ENCODE measurements at regions not wholly inside any gene's neighbourhood (a gene's known extent, or its start where the extent isn't known, plus 50 kb on each side); places are given as distances from the start of the nearest gene placed in this dataset.

DNA sequence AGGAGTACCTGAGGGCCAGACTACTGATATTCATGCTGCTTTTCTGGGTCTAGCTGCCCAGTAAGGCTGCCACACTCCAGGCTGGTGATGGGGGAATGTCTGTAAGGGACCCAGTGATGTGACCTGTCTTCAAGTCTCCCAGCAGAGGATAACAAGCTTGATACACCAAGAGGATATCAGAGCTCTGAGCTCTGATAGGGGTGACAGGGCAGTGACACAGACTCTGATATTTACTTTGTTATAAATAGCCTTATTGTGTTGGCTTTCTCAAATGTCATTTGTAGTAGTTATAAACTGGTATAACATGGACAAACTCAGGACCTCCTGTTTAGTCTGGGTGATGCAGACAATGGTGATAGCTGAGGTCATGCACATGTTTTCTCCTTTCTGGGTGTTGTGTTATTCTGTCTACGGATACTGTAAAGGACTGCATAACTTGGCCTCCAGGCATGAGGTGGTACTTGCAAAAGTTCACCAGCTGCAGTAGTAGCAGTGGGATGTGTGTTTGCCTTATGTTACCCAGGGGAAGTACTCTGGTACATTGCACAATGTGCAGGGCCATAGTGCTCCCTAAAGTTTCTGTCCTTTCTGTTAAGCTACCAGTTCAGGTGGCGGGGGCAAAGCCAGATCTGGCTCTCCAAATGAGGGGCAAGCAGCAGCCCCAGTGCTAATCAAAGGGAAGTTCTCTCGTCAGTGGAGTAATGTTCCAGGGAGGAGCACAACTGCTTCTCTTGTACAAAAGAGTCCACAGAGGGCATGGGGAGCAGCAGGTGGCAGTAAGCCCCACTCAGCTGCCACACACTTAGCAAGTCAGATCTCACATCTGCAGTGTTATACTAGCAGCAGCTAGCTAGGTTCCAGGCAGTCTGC, 812.2 kb downstream of the JRKL start:
- DNase-seq: no peak

DNA sequence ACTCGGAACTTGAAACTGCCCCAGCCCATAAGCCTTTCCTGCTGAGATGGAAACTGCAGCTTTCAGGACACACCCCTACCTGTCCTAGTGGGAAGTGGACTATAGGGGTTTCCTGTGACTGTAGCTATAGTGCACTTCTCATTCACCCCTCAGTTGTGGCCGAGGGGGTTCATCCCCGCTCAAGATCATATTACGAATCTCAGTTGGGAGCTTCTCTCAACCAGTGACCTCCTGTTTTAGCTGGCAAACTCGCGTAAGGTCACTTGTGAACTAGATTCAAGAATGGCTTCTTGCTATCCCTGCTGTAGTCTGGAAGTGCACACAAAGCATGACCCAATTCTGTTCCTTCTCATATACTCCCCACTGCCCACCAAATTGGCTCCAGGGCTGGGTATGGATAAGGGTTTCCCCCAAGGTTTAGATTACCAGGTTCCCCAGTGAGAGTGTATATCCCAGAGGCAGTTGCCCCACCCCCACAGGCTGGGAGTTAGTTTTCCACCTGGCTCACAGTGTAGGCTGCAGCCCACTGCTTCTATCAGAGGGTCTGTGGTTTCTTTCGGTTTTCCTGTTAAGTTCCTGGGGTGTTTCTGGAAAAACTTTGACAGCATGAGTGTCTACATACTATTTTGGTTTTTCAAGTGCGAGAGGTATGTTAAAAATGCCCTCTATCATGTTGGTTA, 812.9 kb downstream of the JRKL start:
- DNase-seq: no peak

DNA sequence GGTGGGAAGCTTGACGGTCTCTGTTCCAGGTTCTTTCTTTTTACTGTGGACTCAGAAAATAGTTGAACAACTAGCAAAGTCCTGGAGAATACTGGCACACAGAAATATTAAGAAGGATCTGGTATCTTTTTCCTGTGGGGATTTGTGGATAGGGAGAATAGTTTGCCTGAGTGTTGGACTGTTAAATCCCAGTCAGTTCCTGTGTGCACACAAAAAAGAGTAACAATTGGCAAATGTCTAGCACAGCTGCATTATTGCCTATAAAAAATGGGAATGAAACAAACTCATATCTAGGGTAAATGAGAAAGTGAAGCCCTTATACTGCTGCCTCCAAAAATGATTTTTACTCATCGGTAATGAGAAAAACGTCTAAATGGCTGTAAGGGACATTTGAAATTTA, 828.2 kb downstream of the JRKL start:
- DNase-seq: no peak

GRCh38 chr11:97223647-97224046, 833.8 kb downstream of the JRKL start:
- DNase-seq: no peak

DNA sequence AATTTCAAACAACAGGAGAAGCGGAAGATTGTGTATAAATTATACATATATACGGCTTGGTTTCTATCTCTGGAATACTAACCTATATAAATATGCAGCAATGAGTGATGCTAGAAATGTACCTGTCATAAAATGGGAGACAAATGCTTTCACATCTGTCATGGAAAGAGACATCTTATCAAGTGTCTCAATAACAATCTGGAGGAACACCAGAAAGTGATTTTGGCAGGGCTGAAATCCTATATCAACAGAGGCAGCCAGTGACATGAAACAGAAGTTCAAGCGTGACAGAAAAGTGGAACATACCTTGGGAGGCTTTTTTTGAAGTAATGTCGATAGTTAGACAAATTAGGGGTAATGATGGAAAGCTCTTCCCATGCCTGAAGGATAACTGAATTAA, 834.6 kb downstream of the JRKL start:
- DNase-seq: no peak

- no peak for DNase-seq
Observed at GRCh38 chr11:97225794-97226193, 836.0 kb downstream of the JRKL start.

DNA sequence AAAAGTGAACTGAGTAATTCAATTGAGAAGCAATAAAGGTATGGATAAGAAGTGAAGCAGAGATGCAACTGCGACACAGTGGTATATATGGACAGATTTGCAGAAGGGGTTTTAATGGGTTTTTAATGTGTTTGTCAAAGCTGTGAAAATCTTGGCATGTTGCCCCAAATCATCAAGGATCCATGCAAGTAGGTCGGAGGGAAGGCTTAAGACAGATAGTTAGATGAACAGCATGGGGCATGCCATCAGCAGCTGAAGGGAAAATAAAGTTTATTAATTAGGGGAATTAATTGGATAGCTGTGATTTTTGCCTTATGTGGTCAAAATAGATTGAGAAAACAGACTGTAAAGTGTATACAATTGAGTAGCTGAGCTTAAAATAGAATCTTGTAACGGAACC, 840.1 kb downstream of the JRKL start:
- DNase-seq: no peak

DNA sequence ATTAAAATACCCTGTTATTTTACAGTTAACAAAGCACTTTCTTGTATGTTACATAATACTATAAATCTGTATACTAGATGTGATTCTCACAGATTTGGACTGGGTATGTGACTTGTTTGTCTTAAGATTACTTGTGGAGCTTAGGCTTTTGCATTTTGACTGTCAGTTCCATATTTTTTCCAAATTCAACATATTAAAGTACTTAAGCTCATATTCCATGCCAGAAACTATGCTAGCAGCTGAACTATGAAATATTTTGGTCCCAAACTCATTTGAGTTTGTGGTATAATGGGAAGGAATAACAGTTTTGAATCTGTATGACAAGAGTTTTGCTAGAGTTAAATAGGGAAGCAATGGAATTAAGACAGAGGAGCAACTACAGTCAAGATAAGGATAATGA, 841.4 kb downstream of the JRKL start:
- no peak for DNase-seq

- no peak for DNase-seq
Observed at GRCh38 chr11:97234016-97234415, 844.2 kb downstream of the JRKL start.

DNA sequence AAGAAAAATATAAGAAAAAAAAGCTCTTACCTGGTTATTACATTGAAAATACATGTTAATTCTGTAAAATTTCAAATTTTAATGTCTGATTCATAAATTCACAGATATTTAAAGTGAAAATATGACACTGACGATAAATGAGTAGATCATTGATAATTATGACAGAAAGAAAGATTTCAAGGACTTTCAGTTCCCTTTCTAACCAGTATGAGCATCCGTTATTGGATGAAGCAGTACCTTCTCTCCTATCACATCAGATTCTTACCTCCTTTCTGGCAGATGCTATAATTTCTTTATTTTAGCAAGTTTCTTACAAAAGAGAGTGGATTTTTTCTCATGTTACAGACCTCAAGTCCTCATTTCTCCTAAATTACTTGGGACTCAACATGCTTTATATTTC, 847.3 kb downstream of the JRKL start:
- no peak for DNase-seq

DNA sequence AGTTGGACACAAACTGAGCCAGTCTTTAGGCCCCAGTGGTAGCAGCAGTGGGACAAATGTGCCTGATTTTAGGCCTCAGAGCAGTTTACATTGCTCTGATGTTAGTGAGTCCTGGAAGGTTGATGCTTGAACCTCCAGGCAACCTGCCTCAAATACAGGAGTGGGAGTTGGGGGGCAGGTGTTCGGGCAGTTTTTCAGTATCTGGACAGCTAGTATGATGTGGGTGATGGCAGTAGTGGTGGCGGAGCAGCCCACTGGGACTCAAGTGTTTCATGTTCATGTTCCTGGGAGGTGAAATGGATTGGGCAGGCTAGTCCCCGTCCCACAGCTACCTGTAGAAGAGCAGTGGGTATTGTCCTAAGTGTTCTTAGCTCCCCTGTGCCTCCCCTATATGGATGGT, 857.8 kb downstream of the JRKL start:
- DNase-seq: no peak

DNA sequence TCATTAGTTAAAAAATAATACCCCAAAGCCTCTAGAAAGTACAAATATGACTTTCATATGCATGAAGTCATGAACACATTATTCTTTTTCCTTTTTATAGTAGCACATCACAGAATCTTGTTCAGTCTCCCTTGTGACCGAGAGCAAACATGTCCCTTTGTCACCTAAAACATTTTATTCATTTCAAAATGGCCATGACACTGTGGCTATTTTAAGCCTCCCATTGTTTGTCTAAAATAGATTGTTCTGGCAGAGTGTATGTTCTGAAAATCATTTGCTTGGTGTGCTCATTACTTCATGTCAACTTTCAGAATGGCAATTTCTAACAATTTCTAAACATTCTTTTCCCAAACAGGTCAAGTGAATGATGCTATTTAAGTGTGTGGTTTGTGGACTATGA, 865.0 kb downstream of the JRKL start:
- DNase-seq: no peak

DNA sequence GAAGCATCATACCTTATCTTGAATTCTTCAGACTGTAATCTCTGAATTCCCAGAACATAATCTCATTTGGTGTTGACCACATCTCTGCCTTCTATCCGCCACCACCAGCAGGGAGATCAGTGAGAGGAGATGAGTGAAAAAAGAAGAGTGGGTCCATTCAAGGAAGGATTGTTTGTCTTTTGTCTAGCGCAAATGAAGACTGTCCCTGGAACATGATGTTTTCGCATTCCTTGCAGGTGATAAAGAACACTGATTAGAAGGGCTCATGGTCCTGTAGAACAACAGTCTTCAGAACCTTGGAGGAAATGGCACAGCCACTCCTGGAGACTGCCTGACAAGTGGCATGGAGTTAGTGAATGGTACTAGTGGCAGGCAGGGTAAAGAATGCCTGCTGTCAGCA, 869.6 kb downstream of the JRKL start:
- no peak for DNase-seq

GRCh38 chr11:97259884-97260283, 870.1 kb downstream of the JRKL start:
- no peak for DNase-seq

DNA sequence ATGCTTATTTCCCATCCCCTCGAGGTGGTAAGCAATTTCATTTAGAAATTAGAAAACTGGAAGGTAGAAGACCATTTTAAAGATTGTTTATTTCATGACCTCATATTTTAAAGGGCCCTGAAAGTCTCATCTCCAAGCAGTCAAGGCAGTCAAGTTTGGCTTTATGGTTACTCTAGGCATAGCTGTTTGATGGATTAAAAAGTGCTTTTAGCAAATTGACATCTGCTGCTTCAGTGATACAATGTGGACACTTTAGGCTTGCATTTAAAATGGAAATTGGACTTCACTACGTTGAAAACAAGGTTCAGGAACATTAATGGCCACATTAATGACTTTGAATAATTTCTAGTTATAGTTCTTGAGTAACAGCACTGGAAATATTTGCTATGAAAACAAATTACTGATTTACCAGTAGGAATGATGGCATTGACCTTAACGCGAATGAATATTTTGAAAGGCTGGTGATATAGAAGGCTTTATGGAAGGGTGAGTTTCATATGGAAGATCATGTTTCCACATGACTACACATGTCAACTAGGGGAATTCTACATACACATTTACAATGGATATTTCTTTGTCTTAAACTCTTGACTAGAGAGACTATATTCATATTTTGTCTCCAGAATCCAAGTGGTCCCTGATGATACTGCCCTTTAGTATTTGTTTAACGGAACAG, 873.5 kb downstream of the JRKL start:
- DNase-seq: no peak

DNA sequence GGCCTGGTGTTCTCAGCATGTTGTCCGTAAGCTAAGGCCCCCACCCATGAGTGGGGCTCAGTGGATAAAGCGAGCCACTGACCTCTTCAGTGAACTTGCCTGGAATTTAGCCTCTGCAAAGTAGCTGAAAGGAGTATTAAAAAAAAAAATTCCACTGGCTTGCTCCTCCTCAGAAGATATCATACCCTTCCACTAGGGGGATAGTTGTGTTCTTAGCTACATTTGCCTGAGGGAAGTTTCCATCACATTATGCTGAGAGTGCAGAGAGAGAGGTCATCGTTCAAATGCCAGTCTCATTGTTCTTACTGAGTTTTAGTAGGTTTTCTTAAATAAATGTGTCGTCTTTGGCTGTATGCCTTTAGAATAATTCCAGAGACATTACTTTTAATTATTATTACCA, 879.7 kb downstream of the JRKL start:
- DNase-seq: no peak

DNA sequence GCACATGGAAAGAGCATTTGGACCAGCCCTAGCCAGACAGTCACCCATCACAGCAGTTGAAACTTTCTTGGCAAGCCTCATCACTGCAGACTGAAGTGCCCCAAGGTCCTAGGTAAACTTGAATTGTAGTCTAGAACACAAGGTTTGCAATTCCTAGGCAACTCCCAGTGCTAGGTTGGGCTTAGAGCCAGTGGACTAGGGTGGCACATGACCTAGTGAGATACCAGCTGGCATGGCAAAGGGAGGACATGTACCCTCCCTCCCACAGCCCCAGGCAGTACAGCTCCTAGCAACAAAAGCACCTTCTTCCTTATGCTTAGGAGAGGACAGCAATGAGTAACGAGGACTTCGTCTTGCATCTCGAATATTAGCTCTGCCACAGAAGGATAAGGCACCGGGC, 889.5 kb downstream of the JRKL start:
- DNase-seq: no peak

DNA sequence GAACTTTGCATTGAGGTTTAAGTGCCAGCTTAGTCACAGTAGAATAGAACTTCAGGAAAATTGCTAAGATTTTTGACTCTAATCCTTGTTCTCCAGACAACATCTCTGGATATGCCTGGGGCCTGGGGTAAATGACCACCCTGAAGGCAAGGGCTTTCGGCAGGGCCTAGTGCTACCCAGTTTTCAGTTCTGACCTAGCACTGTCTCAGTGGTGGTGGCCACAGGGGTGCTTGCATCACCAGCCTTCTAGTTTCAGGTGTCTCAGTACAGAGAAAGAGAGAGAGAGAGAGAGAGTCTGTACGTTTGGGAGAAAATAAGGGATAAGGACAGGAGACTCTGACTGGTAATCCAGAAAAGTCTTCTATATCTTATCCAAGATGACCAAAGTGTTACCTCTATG, 890.5 kb downstream of the JRKL start:
- DNase-seq: no peak

DNA sequence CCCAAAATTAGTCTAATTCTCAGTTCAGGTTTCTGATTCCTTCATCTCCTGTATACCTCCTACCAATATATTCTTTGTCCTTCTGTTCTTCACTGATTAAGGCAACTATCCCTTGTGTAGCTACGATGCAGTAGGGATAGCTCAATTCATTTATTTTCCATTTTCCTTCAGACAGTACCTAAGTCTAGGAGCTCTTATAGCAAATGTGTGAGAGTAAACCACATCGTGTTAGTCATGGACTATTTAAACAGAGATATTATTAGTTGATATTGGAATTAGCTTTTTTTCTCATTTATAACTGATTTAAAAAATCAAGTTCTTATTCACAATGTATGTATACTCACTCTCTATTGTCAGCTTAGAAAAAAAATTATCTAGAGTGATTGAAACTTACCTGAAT, 900.0 kb downstream of the JRKL start:
- DNase-seq: no peak

DNA sequence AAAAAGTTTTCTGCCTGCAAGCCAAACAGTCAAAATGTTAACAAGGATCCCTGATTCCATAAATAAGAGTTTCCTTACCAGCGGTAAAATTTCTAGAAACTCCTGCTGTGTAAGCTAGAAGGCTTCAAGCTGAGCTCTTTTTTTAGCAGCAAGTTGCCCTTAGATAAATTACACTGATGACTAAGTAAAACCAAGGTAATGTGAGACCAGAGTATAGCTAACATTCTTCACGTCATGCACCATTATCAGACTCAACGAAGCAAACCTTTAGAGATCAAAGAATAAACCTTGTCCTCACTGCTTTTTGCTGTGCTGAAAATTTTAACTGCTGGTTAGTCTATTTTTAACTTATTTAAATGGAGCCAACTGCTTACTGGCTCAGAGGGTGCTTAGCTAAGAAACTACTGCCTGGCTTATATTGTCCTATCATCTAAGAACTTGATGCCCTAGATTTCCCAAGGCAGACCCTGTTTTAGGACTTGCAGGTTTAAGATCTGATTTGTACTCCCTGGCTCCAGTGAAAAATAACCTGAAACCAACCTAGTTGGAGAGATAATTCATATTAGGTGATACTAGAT, 900.7 kb downstream of the JRKL start:
- DNase-seq: no peak

- no peak for DNase-seq
Observed at GRCh38 chr11:97296301-97296700, 906.5 kb downstream of the JRKL start.

DNA sequence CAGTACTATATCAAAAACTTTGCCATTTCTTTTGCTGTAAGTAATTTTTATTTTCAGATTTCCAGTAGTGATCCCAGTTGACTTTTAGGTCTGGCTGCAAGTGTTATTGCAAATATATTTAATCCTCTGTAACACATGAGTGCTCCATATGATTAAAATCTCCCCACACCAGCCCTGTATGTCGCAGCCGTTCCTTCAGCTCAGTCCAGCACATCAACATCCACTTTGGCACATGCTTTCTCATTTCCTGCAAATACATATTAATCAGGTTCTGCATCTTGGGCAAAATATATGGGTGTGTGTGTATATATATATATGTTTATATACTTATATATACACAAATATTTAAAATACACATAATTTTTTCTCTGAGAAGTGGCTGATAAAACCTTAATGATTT, 919.5 kb downstream of the JRKL start:
- no peak for DNase-seq

DNA sequence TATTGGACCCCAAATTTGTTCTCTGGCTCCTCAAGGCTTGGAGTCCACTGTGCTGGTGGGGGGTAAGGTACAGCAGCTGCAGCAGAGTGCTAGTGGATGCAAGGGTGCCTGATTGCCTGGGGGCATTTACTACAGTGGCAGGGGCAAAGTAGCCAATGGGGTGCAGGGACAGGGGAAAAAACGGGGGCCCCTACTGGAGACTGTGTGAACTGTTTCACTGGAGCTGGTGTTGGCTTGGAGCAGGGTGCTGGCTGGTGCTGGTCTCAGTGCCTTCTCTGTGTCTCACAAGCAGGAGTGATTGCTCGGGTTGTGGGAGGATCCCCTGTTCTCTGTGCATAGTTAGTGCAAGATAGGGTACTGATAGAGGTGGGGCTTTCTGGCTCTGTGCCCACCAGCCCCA, 935.9 kb downstream of the JRKL start:
- DNase-seq: no peak

GRCh38 chr11:97332271-97332670, 942.5 kb downstream of the JRKL start:
- DNase-seq: no peak
